Esophagus muscularis mucosa (tissue), 3 donors: ENCODE measurements at regions not wholly inside any gene's neighbourhood (a gene's known extent, or its start where the extent isn't known, plus 50 kb on each side); places are given as distances from the start of the nearest gene placed in this dataset.

Experiments
- EP300 ChIP-seq: sonication (generic); formaldehyde crosslinking; IDR thresholded peaks from one replicate; pipeline ENCODE4 v1.6.1; 2017; ENCODE audit warnings: antibody characterized with exemption
- TF ChIP-seq, protein P1 (sequence below), 3 experiments: fragments of 200-600 bp in 2 of 3; fragments of 450-650 bp in 1 of 3; sonication (generic) in 2 of 3; IDR thresholded peaks; one replicate each; pipeline ENCODE4 v1.5.1; 2017 to 2019; ENCODE audit warnings: antibody characterized with exemption in 3 of 3, mild to moderate bottlenecking in 2 of 3, moderate library complexity in 1 of 3

DNA sequence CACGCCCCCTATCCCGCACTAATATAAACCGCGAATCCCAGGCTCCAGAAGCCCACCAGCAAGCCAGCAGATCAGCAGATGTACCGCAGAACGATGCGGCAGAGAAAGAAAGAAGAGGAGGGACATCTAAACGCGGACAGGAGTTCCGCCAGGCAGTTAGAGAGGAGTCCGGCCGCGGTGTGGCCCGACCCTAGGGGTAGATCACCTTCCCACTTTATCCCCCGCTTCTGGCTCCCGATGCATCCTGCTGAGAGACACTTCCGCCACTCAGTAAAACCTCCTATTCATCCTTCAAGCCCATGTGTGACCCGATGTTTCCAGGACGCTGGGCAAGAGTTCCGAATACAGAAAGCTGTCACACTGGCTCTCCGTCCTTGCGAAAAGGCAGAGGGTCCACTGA is 1046.8 kb downstream of the SLITRK5 start:
- TF ChIP-seq EP300 = no peak
- TF ChIP-seq, protein P1, sequence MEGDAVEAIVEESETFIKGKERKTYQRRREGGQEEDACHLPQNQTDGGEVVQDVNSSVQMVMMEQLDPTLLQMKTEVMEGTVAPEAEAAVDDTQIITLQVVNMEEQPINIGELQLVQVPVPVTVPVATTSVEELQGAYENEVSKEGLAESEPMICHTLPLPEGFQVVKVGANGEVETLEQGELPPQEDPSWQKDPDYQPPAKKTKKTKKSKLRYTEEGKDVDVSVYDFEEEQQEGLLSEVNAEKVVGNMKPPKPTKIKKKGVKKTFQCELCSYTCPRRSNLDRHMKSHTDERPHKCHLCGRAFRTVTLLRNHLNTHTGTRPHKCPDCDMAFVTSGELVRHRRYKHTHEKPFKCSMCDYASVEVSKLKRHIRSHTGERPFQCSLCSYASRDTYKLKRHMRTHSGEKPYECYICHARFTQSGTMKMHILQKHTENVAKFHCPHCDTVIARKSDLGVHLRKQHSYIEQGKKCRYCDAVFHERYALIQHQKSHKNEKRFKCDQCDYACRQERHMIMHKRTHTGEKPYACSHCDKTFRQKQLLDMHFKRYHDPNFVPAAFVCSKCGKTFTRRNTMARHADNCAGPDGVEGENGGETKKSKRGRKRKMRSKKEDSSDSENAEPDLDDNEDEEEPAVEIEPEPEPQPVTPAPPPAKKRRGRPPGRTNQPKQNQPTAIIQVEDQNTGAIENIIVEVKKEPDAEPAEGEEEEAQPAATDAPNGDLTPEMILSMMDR (IDR thresholded peaks at IDR 0.05) = no peak
